GM12872 (cell line): ENCODE measurements at regions not wholly inside any gene's neighbourhood (a gene's known extent, or its start where the extent isn't known, plus 50 kb on each side); places are given as distances from the start of the nearest gene placed in this dataset.
A peak's percentile ranks its signal among the peaks of the same experiment; 100 is the strongest.

Experiments
- TF ChIP-seq, protein P1 (sequence below): IDR thresholded peaks from 3 replicates; pipeline ENCODE4 v1.5.1; 2011; ENCODE audit warnings: low read depth, mild to moderate bottlenecking, low read length, moderate library complexity; ENCODE audit not compliant: insufficient read depth

DNA sequence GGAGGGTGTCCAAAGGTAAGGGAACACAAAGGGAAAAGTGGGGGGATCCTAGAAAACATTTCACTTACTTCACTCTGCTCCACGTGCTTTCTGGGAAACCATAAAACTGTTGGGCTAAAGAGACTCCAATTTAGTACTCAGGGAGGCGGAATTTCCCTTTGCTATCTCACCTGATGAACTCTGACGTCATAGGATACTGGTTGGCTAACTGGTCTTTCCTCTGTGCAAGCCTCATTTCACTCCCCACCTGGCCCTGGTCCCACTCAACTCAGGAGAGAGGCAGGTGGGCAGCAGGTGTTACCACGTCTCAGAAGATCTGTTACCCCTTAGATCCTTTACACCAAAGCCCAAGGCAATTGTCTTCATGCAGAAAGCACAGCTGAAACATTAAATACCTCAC lies 51.8 kb upstream of the PMAIP1 start:
- TF ChIP-seq, protein P1, sequence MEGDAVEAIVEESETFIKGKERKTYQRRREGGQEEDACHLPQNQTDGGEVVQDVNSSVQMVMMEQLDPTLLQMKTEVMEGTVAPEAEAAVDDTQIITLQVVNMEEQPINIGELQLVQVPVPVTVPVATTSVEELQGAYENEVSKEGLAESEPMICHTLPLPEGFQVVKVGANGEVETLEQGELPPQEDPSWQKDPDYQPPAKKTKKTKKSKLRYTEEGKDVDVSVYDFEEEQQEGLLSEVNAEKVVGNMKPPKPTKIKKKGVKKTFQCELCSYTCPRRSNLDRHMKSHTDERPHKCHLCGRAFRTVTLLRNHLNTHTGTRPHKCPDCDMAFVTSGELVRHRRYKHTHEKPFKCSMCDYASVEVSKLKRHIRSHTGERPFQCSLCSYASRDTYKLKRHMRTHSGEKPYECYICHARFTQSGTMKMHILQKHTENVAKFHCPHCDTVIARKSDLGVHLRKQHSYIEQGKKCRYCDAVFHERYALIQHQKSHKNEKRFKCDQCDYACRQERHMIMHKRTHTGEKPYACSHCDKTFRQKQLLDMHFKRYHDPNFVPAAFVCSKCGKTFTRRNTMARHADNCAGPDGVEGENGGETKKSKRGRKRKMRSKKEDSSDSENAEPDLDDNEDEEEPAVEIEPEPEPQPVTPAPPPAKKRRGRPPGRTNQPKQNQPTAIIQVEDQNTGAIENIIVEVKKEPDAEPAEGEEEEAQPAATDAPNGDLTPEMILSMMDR: no peak

DNA sequence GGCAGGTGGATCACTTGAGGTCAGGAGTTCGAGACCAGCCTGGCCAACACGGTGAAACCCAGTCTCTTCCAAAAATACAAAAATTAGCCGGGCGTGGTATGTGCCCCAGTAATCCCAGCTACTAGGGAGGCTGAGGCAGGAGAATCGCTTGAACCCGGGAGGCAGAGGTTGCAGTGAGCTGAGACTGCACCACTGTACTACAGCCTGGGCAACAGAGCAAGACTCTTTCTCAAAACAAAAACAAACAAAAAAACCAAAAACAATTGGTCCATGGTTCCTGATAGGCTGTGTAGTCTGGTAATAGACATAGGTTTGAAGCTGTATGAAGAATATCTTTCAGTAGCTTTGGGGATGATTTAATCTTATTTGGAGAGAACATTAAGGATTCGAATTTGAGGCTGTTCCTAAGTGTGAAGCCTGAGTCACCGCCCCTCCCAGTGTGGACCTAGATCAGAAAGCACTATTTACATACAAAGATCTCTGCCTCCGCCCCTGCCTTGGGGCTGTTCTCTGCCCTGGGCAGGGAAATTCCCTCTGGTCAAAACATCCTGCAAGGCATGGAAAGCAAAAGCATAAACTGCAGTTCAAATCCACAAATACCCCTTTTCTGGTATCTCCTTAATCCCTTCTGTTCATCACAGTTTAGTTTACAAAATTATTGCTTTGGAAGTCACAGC lies 52.8 kb upstream of the PMAIP1 start:
- TF ChIP-seq, protein P1: no peak

DNA sequence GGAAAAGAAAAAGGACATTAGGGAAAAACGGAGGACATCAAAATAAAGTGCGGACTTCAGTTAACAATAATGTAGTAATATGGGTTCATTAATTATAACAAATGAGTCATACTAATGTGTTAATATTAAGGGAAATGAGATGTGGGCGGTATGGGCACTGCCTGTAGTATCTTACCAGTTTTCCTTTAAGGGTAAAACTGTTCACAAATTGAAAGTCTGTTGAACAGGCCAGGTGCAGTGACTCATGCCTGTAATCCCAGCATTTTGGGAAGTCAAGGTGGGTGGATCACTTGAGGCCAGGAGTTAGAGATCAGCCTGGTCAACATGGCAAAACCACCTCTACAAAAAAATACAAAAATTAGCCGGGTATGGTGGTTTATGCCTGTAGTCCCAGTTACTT lies 56.8 kb upstream of the PMAIP1 start:
- TF ChIP-seq, protein P1: no peak

DNA sequence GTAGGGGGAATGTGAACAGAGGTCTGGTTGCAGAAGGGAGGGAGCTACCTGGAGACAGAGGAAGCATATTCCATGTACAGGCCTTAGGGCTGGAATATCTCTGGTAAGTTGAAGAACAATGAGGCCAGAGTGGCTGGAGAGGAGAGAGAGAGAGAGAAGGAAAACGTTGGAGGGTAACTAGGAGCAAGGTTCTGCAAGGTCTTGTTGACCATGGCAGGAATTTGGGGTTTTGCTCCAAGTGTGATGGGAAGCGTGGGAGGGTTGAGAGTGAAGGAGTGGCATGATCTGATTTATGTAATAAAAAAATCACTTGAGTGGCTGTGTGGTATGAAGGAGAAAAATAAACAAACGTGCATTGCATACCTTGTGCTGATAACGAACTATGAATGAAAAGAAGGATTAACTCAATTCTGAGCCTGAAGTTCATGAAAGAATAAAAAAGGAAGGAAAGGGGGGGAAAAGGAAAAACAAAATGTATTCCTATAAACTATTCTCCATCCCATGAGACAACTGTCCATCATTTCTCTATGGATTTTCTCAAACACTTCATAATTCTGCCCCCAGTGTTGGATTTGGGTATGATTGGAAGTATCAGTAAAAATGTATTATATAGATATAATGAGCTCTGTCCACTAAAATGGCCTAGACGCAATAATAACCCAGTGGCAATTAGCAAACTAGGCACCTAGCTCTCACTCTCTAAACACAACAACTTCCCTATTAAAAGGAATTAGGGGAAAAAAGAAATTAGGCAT lies 59.7 kb upstream of the PMAIP1 start:
- TF ChIP-seq, protein P1: 0 out of 3 replicates have a peak, but pooled peaks have one; percentile 11

DNA sequence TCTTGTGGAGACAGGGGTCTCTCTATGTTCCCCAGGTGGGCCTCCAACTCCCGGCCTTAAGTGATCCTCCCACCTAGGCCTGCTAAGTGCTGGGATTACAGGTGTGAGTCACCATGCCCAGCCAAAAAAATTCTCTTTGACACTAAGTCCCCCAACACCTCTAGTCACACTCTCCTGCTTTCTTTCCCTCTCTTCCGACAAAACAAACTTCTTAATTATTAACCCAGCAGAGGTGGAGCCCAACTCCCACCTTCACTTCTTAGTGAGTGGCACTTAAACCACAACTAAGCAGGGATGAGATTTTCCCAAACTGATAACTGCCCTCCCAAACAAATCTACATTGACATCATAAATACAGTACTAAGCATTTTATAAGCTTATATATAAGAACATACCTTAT lies 60.5 kb upstream of the PMAIP1 start:
- TF ChIP-seq, protein P1: no peak

DNA sequence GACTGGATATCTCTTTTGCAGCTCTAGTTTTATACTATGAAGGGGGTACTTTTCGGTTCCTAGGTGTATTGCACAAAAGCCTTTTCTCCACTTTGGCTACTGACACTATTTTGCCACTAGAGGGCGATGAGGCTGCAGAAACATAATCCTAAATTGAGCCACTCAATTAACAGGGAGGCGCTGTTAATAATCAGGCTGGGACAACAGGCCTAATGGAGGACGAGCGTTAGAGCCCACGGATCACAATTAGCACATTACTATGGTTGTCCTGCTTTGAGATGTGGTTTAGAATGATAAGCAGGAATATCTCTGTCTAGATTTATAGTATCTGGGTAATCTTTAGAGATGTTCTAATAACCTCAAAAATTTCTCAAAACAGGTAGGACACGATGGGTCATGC lies 62.2 kb upstream of the PMAIP1 start:
- TF ChIP-seq, protein P1: peak; percentile 84

DNA sequence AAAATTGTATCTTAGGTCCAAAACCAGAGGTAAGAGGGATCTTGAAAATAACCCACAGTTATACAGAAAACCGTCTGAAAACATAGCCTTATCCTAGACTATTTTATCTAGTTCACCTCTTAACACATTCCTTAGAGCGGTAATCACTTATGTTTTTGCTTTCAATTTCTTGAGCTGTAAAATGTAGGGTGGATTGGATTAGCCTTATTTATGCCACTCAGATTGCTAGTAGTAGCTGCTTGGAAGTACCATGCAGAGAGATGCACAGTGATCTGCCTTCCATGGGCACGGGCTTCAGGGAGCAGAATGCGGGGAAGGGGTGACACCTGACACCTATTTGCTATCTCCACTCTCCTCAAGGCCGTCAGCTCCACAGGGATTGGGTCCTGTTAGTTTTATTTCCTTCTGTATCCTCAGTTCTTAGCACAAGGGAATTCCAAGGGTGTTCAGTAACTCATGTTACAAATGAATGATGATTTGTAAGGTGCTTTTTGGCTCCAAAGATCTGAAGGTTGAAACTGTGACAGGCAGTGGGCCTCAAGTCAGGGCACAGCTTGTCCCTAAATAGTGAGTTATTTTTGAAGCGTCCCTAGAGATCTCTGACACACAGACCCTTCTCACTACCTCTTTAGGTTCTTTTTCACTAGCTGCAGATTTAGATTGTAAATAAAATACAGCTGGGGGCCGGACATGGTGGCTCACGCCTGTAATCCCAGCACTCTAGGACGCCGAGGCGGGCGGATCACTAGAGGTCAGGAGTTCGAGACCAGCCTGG lies 64.0 kb upstream of the PMAIP1 start:
- TF ChIP-seq, protein P1: no peak
